ENCODE measurements at regions not wholly inside any gene's neighbourhood (a gene's known extent, or its start where the extent isn't known, plus 50 kb on each side); places are given as distances from the start of the nearest gene placed in this dataset.
"Not testable (repeated sequence)": the region's sequence is repeated elsewhere in the genome, so short reads cannot be mapped to it uniquely, and the experiment has no call there.

- no peak for TF ChIP-seq CTCF (IDR thresholded peaks at IDR 0.05)
- TF ChIP-seq POLR2A (IDR thresholded peaks at IDR 0.05): no peak
- Histone ChIP-seq H3K36me3 (no peaks in the 10 kb centered on the region), H3K4me1 (no peaks in the 10 kb centered on the region), H3K4me3 (no peak overlapping the region), H3K27me3 (no peaks in the 10 kb centered on the region), H3K27ac (no peak overlapping the region), H3K9me3 (no peaks in the 10 kb centered on the region)
- DNase-seq (no peak), ATAC-seq (no peak)
- intact Hi-C loops (cut with DNase I): no loop called here
- WGBS, 4 donors: 86 to 91% (median 91%) methylated on average over 2 of the region's 2 CpGs
Observed at GRCh38 chr5:104325356-104325755, 762.8 kb upstream of the NUDT12 start.

- H3K27me3 ChIP-seq; H3K36me3 ChIP-seq; ATAC-seq; H3K27ac ChIP-seq; DNase-seq; H3K4me3 ChIP-seq; intact Hi-C loops (cut with DNase I); H3K4me1 ChIP-seq: not testable (repeated sequence)
- H3K9me3 ChIP-seq: peaks cover 0 to 23% (median 0%) of the 10 kb centered on the region in 12 donors
Observed at GRCh38 chr5:104316676-104317075, 754.1 kb upstream of the NUDT12 start.

GRCh38 chr5:104312481-104312880 lies 749.9 kb upstream of the NUDT12 start:
- H3K4me1 ChIP-seq: no peaks in the 10 kb centered on the region
- ATAC-seq: no peak

GRCh38 chr5:104305602-104306001 lies 743.0 kb upstream of the NUDT12 start:
- intact Hi-C loops (cut with DNase I): no loop called here
- TF ChIP-seq POLR2A (IDR thresholded peaks at IDR 0.05) (no peak), CTCF (IDR thresholded peaks at IDR 0.05) (no peak)
- no peaks in the 10 kb centered on the region for H3K9me3 ChIP-seq
- ATAC-seq (no peak), DNase-seq (no peak)
- no peaks in the 10 kb centered on the region for H3K27me3 ChIP-seq
- H3K36me3 ChIP-seq: no peaks in the 10 kb centered on the region
- no peaks in the 10 kb centered on the region for H3K4me1 ChIP-seq
- 58 to 75% (median 67%) methylated on average over 1 of the region's 1 CpG for WGBS, 4 donors
- H3K27ac ChIP-seq: no peak overlapping the region
- no peak overlapping the region for H3K4me3 ChIP-seq

More at GRCh38 chr5:104312481-104312880, 749.9 kb upstream of the NUDT12 start:
- Histone ChIP-seq H3K36me3 (no peaks in the 10 kb centered on the region), H3K27me3 (no peaks in the 10 kb centered on the region), H3K9me3 (peaks cover 0 to 16% (median 0%) of the 10 kb centered on the region in 12 donors), H3K27ac (no peak overlapping the region), H3K4me3 (no peak overlapping the region)
- TF ChIP-seq POLR2A (IDR thresholded peaks at IDR 0.05): no peak
- no peak for TF ChIP-seq CTCF (IDR thresholded peaks at IDR 0.05)
- WGBS, 4 donors: 47 to 66% (median 51%) methylated on average over 1 of the region's 1 CpG
- intact Hi-C loops (cut with DNase I): no loop called here
- no peak for DNase-seq

- Histone ChIP-seq H3K36me3 (no peaks in the 10 kb centered on the region), H3K27me3 (no peaks in the 10 kb centered on the region), H3K4me3 (no peak overlapping the region), H3K4me1 (no peaks in the 10 kb centered on the region), H3K9me3 (no peaks in the 10 kb centered on the region), H3K27ac (no peak overlapping the region)
- DNase-seq (no peak), ATAC-seq (no peak)
- TF ChIP-seq CTCF (IDR thresholded peaks at IDR 0.05) (no peak), POLR2A (IDR thresholded peaks at IDR 0.05) (no peak)
- 81 to 87% (median 85%) methylated on average over 7 of the region's 7 CpGs for WGBS, 4 donors
- intact Hi-C loops (cut with DNase I): no loop called here
Observed at GRCh38 chr5:104299998-104300706, 737.6 kb upstream of the NUDT12 start.
